HK-2 (cell line): ENCODE measurements at regions not wholly inside any gene's neighbourhood (a gene's known extent, or its start where the extent isn't known, plus 50 kb on each side); places are given as distances from the start of the nearest gene placed in this dataset.

Source experiments
- DNase-seq: peaks from one replicate; pipeline ENCODE4 v3.0.0-alpha.2; 2018; ENCODE audit not compliant: unreplicated experiment

GRCh38 chr18:25813110-25813509 is 277.3 kb downstream of the SS18 start:
- no peak for DNase-seq

GRCh38 chr18:25810736-25811135 is 279.7 kb downstream of the SS18 start:
- no peak for DNase-seq

GRCh38 chr18:25805939-25806338 is 284.5 kb downstream of the SS18 start:
- DNase-seq: no peak

- no peak for DNase-seq
Measured at GRCh38 chr18:25805323-25805722, 285.1 kb downstream of the SS18 start.

- no peak for DNase-seq
Measured at GRCh38 chr18:25799231-25799630, 291.2 kb downstream of the SS18 start.

GRCh38 chr18:25798046-25798445 is 292.4 kb downstream of the SS18 start:
- DNase-seq: no peak

- DNase-seq: no peak
Measured at GRCh38 chr18:25795213-25795612, 295.2 kb downstream of the SS18 start.

- DNase-seq: no peak
Measured at GRCh38 chr18:25787276-25787675, 303.1 kb downstream of the SS18 start.

- DNase-seq: no peak
Measured at GRCh38 chr18:25786758-25787157, 303.7 kb downstream of the SS18 start.

- no peak for DNase-seq
Measured at GRCh38 chr18:25780105-25780504, 310.3 kb downstream of the SS18 start.

- DNase-seq: no peak
Measured at GRCh38 chr18:25771796-25772195, 318.6 kb downstream of the SS18 start.

GRCh38 chr18:25764777-25765176 is 325.6 kb downstream of the SS18 start:
- no peak for DNase-seq

- no peak for DNase-seq
Measured at GRCh38 chr18:25759111-25759510, 331.3 kb downstream of the SS18 start.

GRCh38 chr18:25743646-25744151 is 346.7 kb downstream of the SS18 start:
- no peak for DNase-seq

- DNase-seq: no peak
Measured at GRCh38 chr18:25739376-25739775, 351.0 kb downstream of the SS18 start.

- DNase-seq: peak; percentile 10
Measured at GRCh38 chr18:25737710-25738311, 352.6 kb downstream of the SS18 start.

- no peak for DNase-seq
Measured at GRCh38 chr18:25736516-25736915, 353.9 kb downstream of the SS18 start.

- DNase-seq: no peak
Measured at GRCh38 chr18:25735459-25735858, 355.0 kb downstream of the SS18 start.

- DNase-seq: no peak
Measured at GRCh38 chr18:25734336-25734735, 356.1 kb downstream of the SS18 start.

- DNase-seq: no peak
Measured at GRCh38 chr18:25732862-25733261, 357.6 kb downstream of the SS18 start.

- no peak for DNase-seq
Measured at GRCh38 chr18:25729072-25729471, 361.3 kb downstream of the SS18 start.

- no peak for DNase-seq
Measured at GRCh38 chr18:25727281-25727985, 363.0 kb downstream of the SS18 start.

GRCh38 chr18:25726298-25726697 is 364.1 kb downstream of the SS18 start:
- no peak for DNase-seq

GRCh38 chr18:25725501-25725900 is 364.9 kb downstream of the SS18 start:
- DNase-seq: no peak
